ENCODE measurements at regions not wholly inside any gene's neighbourhood (a gene's known extent, or its start where the extent isn't known, plus 50 kb on each side); places are given as distances from the start of the nearest gene placed in this dataset.

DNA sequence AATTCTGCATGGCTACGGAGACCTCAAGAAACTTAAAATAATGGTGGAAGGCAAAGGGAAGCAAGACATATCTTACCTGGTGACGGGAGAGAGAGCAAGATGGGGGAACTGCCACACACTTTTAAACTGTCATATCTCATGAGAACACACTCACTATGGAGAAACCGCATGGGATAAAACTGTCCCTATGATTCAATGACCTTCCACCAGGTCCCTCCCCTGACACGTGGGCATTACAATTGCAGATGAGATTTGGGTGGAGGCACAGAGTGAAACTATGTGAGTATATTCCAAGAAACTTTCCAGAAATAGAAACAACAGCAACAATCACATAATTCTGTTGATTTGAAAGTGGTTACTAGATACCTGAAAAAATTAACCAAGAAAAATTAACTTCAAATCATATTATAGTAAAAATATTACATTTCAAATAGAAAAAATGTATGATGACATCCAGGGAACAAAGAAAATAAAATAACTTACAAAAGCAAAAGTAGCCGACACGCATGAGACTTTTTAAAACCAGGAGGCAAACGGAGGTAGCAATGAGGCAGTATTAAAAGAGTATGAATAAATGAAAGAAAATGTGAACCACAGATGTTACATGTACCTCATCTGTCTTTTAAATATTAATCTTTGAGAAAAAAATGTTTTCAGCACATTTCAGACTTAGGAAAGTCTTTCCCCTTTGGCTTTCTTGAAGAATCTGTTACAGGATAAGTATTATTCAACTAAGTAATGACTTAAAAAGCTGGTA lies 879.5 kb downstream of the TECRL start:
- Histone ChIP-seq H3K4me2 (ENCODE audit: low read length) (no peak overlapping the region), H3K27me3 (ENCODE audit: control insufficient read depth, low read length) (no peaks in the 10 kb centered on the region), H3K4me3 (ENCODE audit: low read length) (no peak overlapping the region), H3K79me2 (ENCODE audit: control insufficient read depth, low read length) (no peaks in the 10 kb centered on the region), H3K9me2 (replicated peaks; ENCODE audit: control insufficient read depth, low read length) (no peaks in the 10 kb centered on the region), H3F3A (ENCODE audit: control insufficient read depth, insufficient read depth) (no peaks in the 10 kb centered on the region), H3K4me1 (ENCODE audit: control insufficient read depth, low read length) (no peaks in the 10 kb centered on the region), H3K9me3 (ENCODE audit: control insufficient read depth, insufficient read depth, low read length) (no peaks in the 10 kb centered on the region), H3K27ac (ENCODE audit: low read depth, low read length) (no peak overlapping the region), H3K36me3 (ENCODE audit: control insufficient read depth, low read length) (no peaks in the 10 kb centered on the region), H4K20me1 (ENCODE audit: control insufficient read depth, insufficient read depth, low read depth, low read length) (no peaks in the 10 kb centered on the region)
- no peak for TF ChIP-seq EZH2phosphoT487 (IDR thresholded peaks at IDR 0.05; ENCODE audit: borderline replicate concordance, low read length)
- TF ChIP-seq CTCF (IDR thresholded peaks at IDR 0.05; ENCODE audit: low read depth, low read length, poor library complexity, severe bottlenecking), result no peak

GRCh38 chr4:63528256-63528991 lies 880.8 kb downstream of the TECRL start:
- Histone ChIP-seq H4K20me1 (ENCODE audit: control insufficient read depth, insufficient read depth, low read depth, low read length) (no peaks in the 10 kb centered on the region), H3K79me2 (ENCODE audit: control insufficient read depth, low read length) (no peaks in the 10 kb centered on the region), H3K4me3 (ENCODE audit: low read length) (no peak overlapping the region), H3K4me2 (ENCODE audit: low read length) (no peak overlapping the region), H3K36me3 (ENCODE audit: control insufficient read depth, low read length) (no peaks in the 10 kb centered on the region), H3K27me3 (ENCODE audit: control insufficient read depth, low read length) (no peaks in the 10 kb centered on the region), H3F3A (ENCODE audit: control insufficient read depth, insufficient read depth) (no peaks in the 10 kb centered on the region), H3K27ac (ENCODE audit: low read depth, low read length) (no peak overlapping the region), H3K9me2 (replicated peaks; ENCODE audit: control insufficient read depth, low read length) (no peaks in the 10 kb centered on the region), H3K9me3 (ENCODE audit: control insufficient read depth, insufficient read depth, low read length) (no peaks in the 10 kb centered on the region), H3K4me1 (ENCODE audit: control insufficient read depth, low read length) (no peaks in the 10 kb centered on the region)
- no peak for TF ChIP-seq CTCF (IDR thresholded peaks at IDR 0.05; ENCODE audit: low read depth, low read length, poor library complexity, severe bottlenecking)
- TF ChIP-seq EZH2phosphoT487 (IDR thresholded peaks at IDR 0.05; ENCODE audit: borderline replicate concordance, low read length), result no peak

- no peak overlapping the region for H3K4me3 ChIP-seq (ENCODE audit: low read length)
- H3K27ac ChIP-seq (ENCODE audit: low read depth, low read length), result no peak overlapping the region
- H3K27me3 ChIP-seq (ENCODE audit: control insufficient read depth, low read length), result no peaks in the 10 kb centered on the region
- H3K36me3 ChIP-seq (ENCODE audit: control insufficient read depth, low read length), result no peaks in the 10 kb centered on the region
- H4K20me1 ChIP-seq (ENCODE audit: control insufficient read depth, insufficient read depth, low read depth, low read length), result no peaks in the 10 kb centered on the region
- H3K4me2 ChIP-seq (ENCODE audit: low read length), result no peak overlapping the region
- no peaks in the 10 kb centered on the region for H3K79me2 ChIP-seq (ENCODE audit: control insufficient read depth, low read length)
- H3K4me1 ChIP-seq (ENCODE audit: control insufficient read depth, low read length), result no peaks in the 10 kb centered on the region
- no peaks in the 10 kb centered on the region for H3K9me3 ChIP-seq (ENCODE audit: control insufficient read depth, insufficient read depth, low read length)
- TF ChIP-seq CTCF (IDR thresholded peaks at IDR 0.05; ENCODE audit: low read depth, low read length, poor library complexity, severe bottlenecking), result no peak
- no peak for TF ChIP-seq EZH2phosphoT487 (IDR thresholded peaks at IDR 0.05; ENCODE audit: borderline replicate concordance, low read length)
- no peaks in the 10 kb centered on the region for H3K9me2 ChIP-seq (replicated peaks; ENCODE audit: control insufficient read depth, low read length)
- H3F3A ChIP-seq (ENCODE audit: control insufficient read depth, insufficient read depth), result no peaks in the 10 kb centered on the region
Observed at GRCh38 chr4:63526251-63526650, 883.0 kb downstream of the TECRL start.

All from DOHH2 (cell line).